ENCODE measurements at regions not wholly inside any gene's neighbourhood (a gene's known extent, or its start where the extent isn't known, plus 50 kb on each side); places are given as distances from the start of the nearest gene placed in this dataset.

- DNase-seq, result no peak
Observed at GRCh38 chr4:116870686-116871085, 214.7 kb downstream of the TRAM1L1 start.

- DNase-seq, result no peak
Observed at GRCh38 chr4:116866106-116866505, 219.3 kb downstream of the TRAM1L1 start.

GRCh38 chr4:116862592-116862991 is 222.8 kb downstream of the TRAM1L1 start:
- DNase-seq, result no peak

- no peak for DNase-seq
Observed at GRCh38 chr4:116860891-116861290, 224.5 kb downstream of the TRAM1L1 start.

GRCh38 chr4:116849620-116850019 is 235.8 kb downstream of the TRAM1L1 start:
- no peak for DNase-seq

- DNase-seq, result no peak
Observed at GRCh38 chr4:116847616-116848015, 237.8 kb downstream of the TRAM1L1 start.

- no peak for DNase-seq
Observed at GRCh38 chr4:116839826-116840225, 245.6 kb downstream of the TRAM1L1 start.

- no peak for DNase-seq
Observed at GRCh38 chr4:116838609-116839008, 246.8 kb downstream of the TRAM1L1 start.

- DNase-seq, result no peak
Observed at GRCh38 chr4:116829187-116829586, 256.2 kb downstream of the TRAM1L1 start.

GRCh38 chr4:116824172-116824571 is 261.2 kb downstream of the TRAM1L1 start:
- DNase-seq, result no peak

- DNase-seq, result no peak
Observed at GRCh38 chr4:116811730-116812129, 273.6 kb downstream of the TRAM1L1 start.

- DNase-seq, result no peak
Observed at GRCh38 chr4:116796022-116796421, 289.4 kb downstream of the TRAM1L1 start.

GRCh38 chr4:116788723-116789122 is 296.7 kb downstream of the TRAM1L1 start:
- DNase-seq, result no peak

GRCh38 chr4:116755051-116755450 is 330.3 kb downstream of the TRAM1L1 start:
- no peak for DNase-seq

- DNase-seq, result no peak
Observed at GRCh38 chr4:116752027-116752426, 333.3 kb downstream of the TRAM1L1 start.

- no peak for DNase-seq
Observed at GRCh38 chr4:116736756-116737155, 348.6 kb downstream of the TRAM1L1 start.

GRCh38 chr4:116734178-116734577 is 351.2 kb downstream of the TRAM1L1 start:
- DNase-seq, result no peak

- DNase-seq, result no peak
Observed at GRCh38 chr4:116733370-116733769, 352.0 kb downstream of the TRAM1L1 start.

GRCh38 chr4:116726523-116726922 is 358.9 kb downstream of the TRAM1L1 start:
- DNase-seq, result no peak

GRCh38 chr4:116724249-116724648 is 361.1 kb downstream of the TRAM1L1 start:
- DNase-seq, result no peak

- DNase-seq, result no peak
Observed at GRCh38 chr4:116705466-116705865, 379.9 kb downstream of the TRAM1L1 start.

GRCh38 chr4:116702949-116703348 is 382.4 kb downstream of the TRAM1L1 start:
- no peak for DNase-seq

- DNase-seq, result no peak
Observed at GRCh38 chr4:116688536-116688935, 396.8 kb downstream of the TRAM1L1 start.

- no peak for DNase-seq
Observed at GRCh38 chr4:116668190-116668589, 417.2 kb downstream of the TRAM1L1 start.

- no peak for DNase-seq
Observed at GRCh38 chr4:116665716-116666115, 419.7 kb downstream of the TRAM1L1 start.

GRCh38 chr4:116664198-116664597 is 421.2 kb downstream of the TRAM1L1 start:
- DNase-seq, result no peak
